A549 (cell line): ENCODE measurements at regions not wholly inside any gene's neighbourhood (a gene's known extent, or its start where the extent isn't known, plus 50 kb on each side); places are given as distances from the start of the nearest gene placed in this dataset.

Source experiments
- ATAC-seq, 2 experiments: fragments of 200-7000 bp in 1 of 2; fragments of >200 bp in 1 of 2; cut with Nextera tagmentation in 1 of 2; cut with Tn5 transposase in 1 of 2; 3 replicates each; pipeline versions ENCODE4 v1.8.0 to v1.9.1; 2018 to 2020; ENCODE audit warnings: mild to moderate bottlenecking in 1 of 2, moderate library complexity in 1 of 2
- CTCF ChIA-PET: fragments of 300-600 bp; sonication (Branson Sonifier 250); formaldehyde crosslinking; extraction: SDS; loops from one replicate; lab custom pipeline; 2021; ENCODE audit warnings: antibody characterized with exemption, inconsistent platforms; lab: Yijun Ruan, JAX
- POLR2A ChIA-PET: fragments of 350-600 bp; formaldehyde crosslinking; extraction: SDS; loops from one replicate; lab custom pipeline; 2021; ENCODE audit warnings: antibody characterized with exemption, inconsistent platforms; lab: Yijun Ruan, JAX
- DNase-seq, 2 experiments: peaks; one replicate each; pipeline versions ENCODE4 v3.0.0 to v3.0.0-alpha.2; 2011 to 2016; ENCODE audit warnings: low read depth in 1 of 2, low spot score in 1 of 2
- FAIRE-seq: peaks from 2 replicates; lab custom pipeline; 2011; peaks lifted over from hg19 to GRCh38; lab: Jason Lieb, UNC
- H3K27ac ChIP-seq, 2 experiments: fragments of >200 bp; sonication (Bioruptor Twin); formaldehyde crosslinking; 3 replicates each; pipeline ENCODE4 v1.5.1; 2016 to 2017
- H3K4me1 ChIP-seq: fragments of >200 bp; sonication (Bioruptor Twin); formaldehyde crosslinking; 3 replicates; pipeline ENCODE4 v1.6.1; 2016
- H3K4me2 ChIP-seq: fragments of >200 bp; sonication (Bioruptor Twin); formaldehyde crosslinking; 3 replicates; pipeline ENCODE4 v1.6.1; 2016
- H3K4me3 ChIP-seq: fragments of >200 bp; sonication (Bioruptor Twin); formaldehyde crosslinking; 3 replicates; pipeline ENCODE4 v1.5.1; 2016
- H3K9me3 ChIP-seq: fragments of >200 bp; sonication (Bioruptor Twin); formaldehyde crosslinking; 3 replicates; pipeline ENCODE4 v1.6.1; 2016
- CBX2 ChIP-seq: fragments of 200-600 bp; sonication (generic); IDR thresholded peaks from 2 replicates; pipeline ENCODE4 v1.6.1; 2016; ENCODE audit warnings: low read depth, mild to moderate bottlenecking, borderline replicate concordance
- CBX8 ChIP-seq: fragments of 200-600 bp; sonication (generic); IDR thresholded peaks from 2 replicates; pipeline ENCODE4 v1.6.1; 2016
- CHD4 ChIP-seq: fragments of 200-600 bp; sonication (generic); IDR thresholded peaks from 2 replicates; pipeline ENCODE4 v1.6.1; 2016; ENCODE audit warnings: antibody characterized with exemption, mild to moderate bottlenecking, borderline replicate concordance
- CTCF ChIP-seq: fragments of >200 bp; sonication (Bioruptor Twin); formaldehyde crosslinking; IDR thresholded peaks from 3 replicates; pipeline ENCODE4 v1.5.1; 2016
- E2F6 ChIP-seq: IDR thresholded peaks from 2 replicates; pipeline ENCODE4 v1.6.1; 2012; ENCODE audit warnings: low read depth, borderline replicate concordance
- EP300 ChIP-seq, 2 experiments: fragments of >200 bp; sonication (Bioruptor Twin); formaldehyde crosslinking; IDR thresholded peaks; 2 replicates in 1 of 2; 3 replicates in 1 of 2; pipeline ENCODE4 v1.6.1; 2016 to 2017
- FOSL2 ChIP-seq, 2 experiments: fragments of 450-650 bp in 1 of 2; fragments of >200 bp in 1 of 2; sonication (Bioruptor Twin) in 1 of 2; formaldehyde crosslinking; IDR thresholded peaks; 2 replicates each; pipeline versions ENCODE4 v1.5.0 to v1.6.1; 2016 to 2020; ENCODE audit warnings: mild to moderate bottlenecking in 1 of 2, moderate library complexity in 1 of 2
- GATA3 ChIP-seq: IDR thresholded peaks from 2 replicates; pipeline ENCODE4 v1.6.1; 2012; ENCODE audit warnings: borderline replicate concordance
- HDAC2 ChIP-seq: fragments of 200-600 bp; sonication (generic); IDR thresholded peaks from 2 replicates; pipeline ENCODE4 v1.6.1; 2016
- HES2 ChIP-seq: fragments of >200 bp; sonication (Bioruptor Twin); formaldehyde crosslinking; IDR thresholded peaks from 2 replicates; pipeline ENCODE4 v1.6.1; 2016
- MAZ ChIP-seq: fragments of 150-350 bp; IDR thresholded peaks from 2 replicates; pipeline ENCODE4 v1.6.1; 2014; ENCODE audit warnings: antibody characterized with exemption, low read depth, low read length, borderline replicate concordance
- NR3C1 ChIP-seq: fragments of >200 bp; sonication (Bioruptor Twin); formaldehyde crosslinking; IDR thresholded peaks from 3 replicates; pipeline ENCODE4 v1.6.1; 2017
- PBX3 ChIP-seq: IDR thresholded peaks from 2 replicates; pipeline ENCODE4 v1.6.1; 2012
- PHF8 ChIP-seq: fragments of 200-600 bp; sonication (generic); IDR thresholded peaks from 2 replicates; pipeline ENCODE4 v1.6.1; 2016; ENCODE audit warnings: low read depth, mild to moderate bottlenecking, antibody characterized with exemption, moderate library complexity, borderline replicate concordance
- TFCP2L1 ChIP-seq: fragments of 250-450 bp; sonication (Bioruptor Pico); IDR thresholded peaks from 2 replicates; pipeline ENCODE4 v1.5.0; 2021; ENCODE audit warnings: mild to moderate bottlenecking
- TP53 ChIP-seq: fragments of 250-450 bp; sonication (Bioruptor Pico); IDR thresholded peaks from 2 replicates; pipeline ENCODE4 v1.5.0; 2021; ENCODE audit warnings: mild to moderate bottlenecking, moderate library complexity
- ZNF302 ChIP-seq: fragments of 250-450 bp; sonication (Bioruptor Pico); IDR thresholded peaks from 2 replicates; pipeline ENCODE4 v1.9.0; 2021; ENCODE audit warnings: inconsistent platforms, mild to moderate bottlenecking, moderate library complexity
- WGBS: methylation state at CpG from one replicate; pipeline ENCODE4 v1.1.6; 2017; ENCODE audit errors: missing lambda C conversion rate; 5-methylcytosine and 5-hydroxymethylcytosine counted together

- Histone ChIP-seq H3K27ac (no peak overlapping the region), H3K4me3 (no peak overlapping the region), H3K4me2 (no peak overlapping the region), H3K9me3 (no peaks in the 10 kb centered on the region), H3K4me1 (no peaks in the 10 kb centered on the region)
- 11% methylated on average over 5 of the region's 5 CpGs for WGBS
- no peak for FAIRE-seq
- CTCF ChIA-PET: no interaction called here
- POLR2A ChIA-PET: no interaction called here
- TF ChIP-seq HDAC2 (no peak), FOSL2 (IDR thresholded peaks at IDR 0.05) (no peak), FOSL2 (CRISPR knock-in tag; IDR thresholded peaks at IDR 0.05) (no peak), NR3C1 (no peak)
- DNase-seq: no peak
- ATAC-seq: no peak
Observed at GRCh38 chr13:53490752-53491151, 462.1 kb downstream of the OLFM4 start.

- 0% methylated on average over 2 of the region's 2 CpGs for WGBS
- H3K4me2 ChIP-seq: no peak overlapping the region
- TF ChIP-seq E2F6 (no peak), CBX2 (no peak), MAZ (no peak), CBX8 (no peak), CTCF (no peak)
- DNase-seq (no peak), FAIRE-seq (no peak), ATAC-seq (no peak)
- ChIA-PET POLR2A (no interaction called here), CTCF (no interaction called here)
- H3K27ac ChIP-seq: no peak overlapping the region
- no peak overlapping the region for H3K4me3 ChIP-seq
- no peaks in the 10 kb centered on the region for H3K9me3 ChIP-seq
- H3K4me1 ChIP-seq: no peaks in the 10 kb centered on the region
Observed at GRCh38 chr13:53494406-53494805, 465.8 kb downstream of the OLFM4 start.

GRCh38 chr13:53499576-53500133 is 471.0 kb downstream of the OLFM4 start:
- Histone ChIP-seq H3K4me2 (no peak overlapping the region), H3K27ac (no peak overlapping the region), H3K9me3 (no peaks in the 10 kb centered on the region), H3K4me3 (no peak overlapping the region), H3K4me1 (no peaks in the 10 kb centered on the region)
- DNase-seq (no peak), FAIRE-seq (no peak), ATAC-seq (no peak)
- CTCF ChIA-PET: no interaction called here
- WGBS: 0% methylated on average over 3 of the region's 3 CpGs
- POLR2A ChIA-PET: no interaction called here
- TF ChIP-seq EP300 (IDR thresholded peaks at IDR 0.05): no peak
- no peak for TF ChIP-seq CHD4
- TF ChIP-seq CTCF: no peak
- no peak for TF ChIP-seq TP53 (CRISPR knock-in tag)
- no peak for TF ChIP-seq PBX3
- TF ChIP-seq GATA3: no peak
- no peak for TF ChIP-seq ZNF302
- TF ChIP-seq PHF8: no peak
- no peak for TF ChIP-seq HES2
- TF ChIP-seq TFCP2L1 (CRISPR knock-in tag): no peak
